ENCODE measurements at regions not wholly inside any gene's neighbourhood (a gene's known extent, or its start where the extent isn't known, plus 50 kb on each side); places are given as distances from the start of the nearest gene placed in this dataset.
"Not testable (repeated sequence)": the region's sequence is repeated elsewhere in the genome, so short reads cannot be mapped to it uniquely, and the experiment has no call there.

GRCh38 chr6:167405778-167406532 lies 81.1 kb downstream of the TTLL2 start:
- Histone ChIP-seq H3F3A (ENCODE audit: control insufficient read depth, insufficient read depth) (no peaks in the 10 kb centered on the region), H3K27me3 (ENCODE audit: control insufficient read depth, low read length) (no peaks in the 10 kb centered on the region), H3K36me3 (ENCODE audit: control insufficient read depth, low read length) (no peaks in the 10 kb centered on the region), H3K9me2 (replicated peaks; ENCODE audit: control insufficient read depth, low read length) (no peaks in the 10 kb centered on the region), H3K27ac (ENCODE audit: low read depth, low read length) (no peak overlapping the region), H3K9me3 (ENCODE audit: control insufficient read depth, insufficient read depth, low read length) (no peaks in the 10 kb centered on the region), H3K79me2 (ENCODE audit: control insufficient read depth, low read length) (no peaks in the 10 kb centered on the region), H3K4me1 (ENCODE audit: control insufficient read depth, low read length) (no peaks in the 10 kb centered on the region), H3K4me3 (ENCODE audit: low read length) (no peak overlapping the region), H4K20me1 (ENCODE audit: control insufficient read depth, insufficient read depth, low read depth, low read length) (no peaks in the 10 kb centered on the region), H3K4me2 (ENCODE audit: low read length) (no peak overlapping the region)
- no peak for TF ChIP-seq CTCF (IDR thresholded peaks at IDR 0.05; ENCODE audit: low read depth, low read length, poor library complexity, severe bottlenecking)
- no peak for TF ChIP-seq EZH2phosphoT487 (IDR thresholded peaks at IDR 0.05; ENCODE audit: borderline replicate concordance, low read length)

- H3K36me3 ChIP-seq (ENCODE audit: control insufficient read depth, low read length); H3K9me2 ChIP-seq (replicated peaks; ENCODE audit: control insufficient read depth, low read length); H3K27ac ChIP-seq (ENCODE audit: low read depth, low read length); H3K27me3 ChIP-seq (ENCODE audit: control insufficient read depth, low read length); H4K20me1 ChIP-seq (ENCODE audit: control insufficient read depth, insufficient read depth, low read depth, low read length); H3F3A ChIP-seq (ENCODE audit: control insufficient read depth, insufficient read depth); H3K4me2 ChIP-seq (ENCODE audit: low read length); H3K79me2 ChIP-seq (ENCODE audit: control insufficient read depth, low read length); H3K4me3 ChIP-seq (ENCODE audit: low read length); H3K9me3 ChIP-seq (ENCODE audit: control insufficient read depth, insufficient read depth, low read length); H3K4me1 ChIP-seq (ENCODE audit: control insufficient read depth, low read length): not testable (repeated sequence)
These were observed 81.8 kb downstream of the TTLL2 start for GRCh38 chr6:167406533-167407238.

- Histone ChIP-seq H3K4me3 (ENCODE audit: low read length) (no peak overlapping the region), H3F3A (ENCODE audit: control insufficient read depth, insufficient read depth) (no peaks in the 10 kb centered on the region), H3K9me2 (replicated peaks; ENCODE audit: control insufficient read depth, low read length) (no peaks in the 10 kb centered on the region), H3K36me3 (ENCODE audit: control insufficient read depth, low read length) (no peaks in the 10 kb centered on the region), H3K9me3 (ENCODE audit: control insufficient read depth, insufficient read depth, low read length) (no peaks in the 10 kb centered on the region), H4K20me1 (ENCODE audit: control insufficient read depth, insufficient read depth, low read depth, low read length) (no peaks in the 10 kb centered on the region), H3K79me2 (ENCODE audit: control insufficient read depth, low read length) (no peaks in the 10 kb centered on the region), H3K27ac (ENCODE audit: low read depth, low read length) (no peak overlapping the region), H3K27me3 (ENCODE audit: control insufficient read depth, low read length) (no peaks in the 10 kb centered on the region), H3K4me1 (ENCODE audit: control insufficient read depth, low read length) (no peaks in the 10 kb centered on the region), H3K4me2 (ENCODE audit: low read length) (no peak overlapping the region)
- TF ChIP-seq CTCF (IDR thresholded peaks at IDR 0.05; ENCODE audit: low read depth, low read length, poor library complexity, severe bottlenecking) (no peak), EZH2phosphoT487 (IDR thresholded peaks at IDR 0.05; ENCODE audit: borderline replicate concordance, low read length) (no peak)
These were observed 82.6 kb downstream of the TTLL2 start for GRCh38 chr6:167407239-167408064.

Data from DOHH2 (cell line).